ENCODE measurements at regions not wholly inside any gene's neighbourhood (a gene's known extent, or its start where the extent isn't known, plus 50 kb on each side); places are given as distances from the start of the nearest gene placed in this dataset.

- TF ChIP-seq EZH2 (IDR thresholded peaks at IDR 0.05; ENCODE audit: insufficient read depth, low read length), result no peak
- TF ChIP-seq, protein P1, sequence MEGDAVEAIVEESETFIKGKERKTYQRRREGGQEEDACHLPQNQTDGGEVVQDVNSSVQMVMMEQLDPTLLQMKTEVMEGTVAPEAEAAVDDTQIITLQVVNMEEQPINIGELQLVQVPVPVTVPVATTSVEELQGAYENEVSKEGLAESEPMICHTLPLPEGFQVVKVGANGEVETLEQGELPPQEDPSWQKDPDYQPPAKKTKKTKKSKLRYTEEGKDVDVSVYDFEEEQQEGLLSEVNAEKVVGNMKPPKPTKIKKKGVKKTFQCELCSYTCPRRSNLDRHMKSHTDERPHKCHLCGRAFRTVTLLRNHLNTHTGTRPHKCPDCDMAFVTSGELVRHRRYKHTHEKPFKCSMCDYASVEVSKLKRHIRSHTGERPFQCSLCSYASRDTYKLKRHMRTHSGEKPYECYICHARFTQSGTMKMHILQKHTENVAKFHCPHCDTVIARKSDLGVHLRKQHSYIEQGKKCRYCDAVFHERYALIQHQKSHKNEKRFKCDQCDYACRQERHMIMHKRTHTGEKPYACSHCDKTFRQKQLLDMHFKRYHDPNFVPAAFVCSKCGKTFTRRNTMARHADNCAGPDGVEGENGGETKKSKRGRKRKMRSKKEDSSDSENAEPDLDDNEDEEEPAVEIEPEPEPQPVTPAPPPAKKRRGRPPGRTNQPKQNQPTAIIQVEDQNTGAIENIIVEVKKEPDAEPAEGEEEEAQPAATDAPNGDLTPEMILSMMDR (IDR thresholded peaks at IDR 0.05; ENCODE audit: insufficient read depth, low read depth, low read length), result no peak
- H4K20me1 ChIP-seq (ENCODE audit: insufficient read depth, low read length), result no peaks in the 10 kb centered on the region
These were observed 1677.1 kb downstream of the OLFM4 start for GRCh38 chr13:54705738-54706137.

GRCh38 chr13:54706336-54706735 lies 1677.7 kb downstream of the OLFM4 start:
- Histone ChIP-seq H3K27ac (ENCODE audit: low read depth, low read length) (no peak overlapping the region), H2AFZ (ENCODE audit: low read depth, low read length) (no peak overlapping the region), H3K36me3 (ENCODE audit: insufficient read depth, low read length) (no peaks in the 10 kb centered on the region), H3K9ac (ENCODE audit: low read length) (no peak overlapping the region), H3K79me2 (ENCODE audit: insufficient read depth, low read length) (no peaks in the 10 kb centered on the region), H4K20me1 (ENCODE audit: insufficient read depth, low read length) (no peaks in the 10 kb centered on the region), H3K9me3 (ENCODE audit: insufficient read depth, low read depth, low read length) (peaks cover 7% of the 10 kb centered on the region), H3K4me3 (ENCODE audit: insufficient read depth, low read depth, low read length) (no peak overlapping the region), H3K4me2 (ENCODE audit: low read length) (no peak overlapping the region), H3K4me1 (ENCODE audit: insufficient read depth, low read length) (no peaks in the 10 kb centered on the region), H3K27me3 (ENCODE audit: insufficient read depth, low read length) (no peaks in the 10 kb centered on the region)
- no peak for DNase-seq (ENCODE audit: low read depth)
- no peak for FAIRE-seq
- Mint-ChIP-seq H3K27ac (ENCODE audit: unreplicated experiment) (no peak overlapping the region), H3K36me3 (ENCODE audit: low read depth, unreplicated experiment) (no peaks in the 10 kb centered on the region), H3K27me3 (ENCODE audit: low read depth, unreplicated experiment) (no peaks in the 10 kb centered on the region), H3K9me3 (ENCODE audit: unreplicated experiment) (peaks cover 5% of the 10 kb centered on the region), H3K4me3 (ENCODE audit: unreplicated experiment) (no peak overlapping the region), H3K4me1 (ENCODE audit: low read depth, unreplicated experiment) (no peaks in the 10 kb centered on the region)
- no peak for TF ChIP-seq EZH2 (IDR thresholded peaks at IDR 0.05; ENCODE audit: insufficient read depth, low read length)
- TF ChIP-seq, protein P1 (IDR thresholded peaks at IDR 0.05; ENCODE audit: insufficient read depth, low read depth, low read length), result no peak

More at GRCh38 chr13:54705738-54706137, 1677.1 kb downstream of the OLFM4 start:
- Histone ChIP-seq H3K4me1 (ENCODE audit: insufficient read depth, low read length) (no peaks in the 10 kb centered on the region), H3K4me3 (ENCODE audit: insufficient read depth, low read depth, low read length) (no peak overlapping the region), H3K4me2 (ENCODE audit: low read length) (no peak overlapping the region), H2AFZ (ENCODE audit: low read depth, low read length) (no peak overlapping the region), H3K27ac (ENCODE audit: low read depth, low read length) (no peak overlapping the region), H3K9me3 (ENCODE audit: insufficient read depth, low read depth, low read length) (peaks cover 7% of the 10 kb centered on the region), H3K79me2 (ENCODE audit: insufficient read depth, low read length) (no peaks in the 10 kb centered on the region), H3K36me3 (ENCODE audit: insufficient read depth, low read length) (no peaks in the 10 kb centered on the region), H3K9ac (ENCODE audit: low read length) (no peak overlapping the region), H3K27me3 (ENCODE audit: insufficient read depth, low read length) (no peaks in the 10 kb centered on the region)
- no peak overlapping the region for H3K4me3 Mint-ChIP-seq (ENCODE audit: unreplicated experiment)
- peaks cover 5% of the 10 kb centered on the region for H3K9me3 Mint-ChIP-seq (ENCODE audit: unreplicated experiment)
- no peak for FAIRE-seq
- H3K4me1 Mint-ChIP-seq (ENCODE audit: low read depth, unreplicated experiment), result no peaks in the 10 kb centered on the region
- no peak overlapping the region for H3K27ac Mint-ChIP-seq (ENCODE audit: unreplicated experiment)
- no peak for DNase-seq (ENCODE audit: low read depth)
- H3K36me3 Mint-ChIP-seq (ENCODE audit: low read depth, unreplicated experiment), result no peaks in the 10 kb centered on the region
- H3K27me3 Mint-ChIP-seq (ENCODE audit: low read depth, unreplicated experiment), result no peaks in the 10 kb centered on the region

- Histone ChIP-seq H3K79me2 (ENCODE audit: insufficient read depth, low read length) (no peaks in the 10 kb centered on the region), H3K9ac (ENCODE audit: low read length) (no peak overlapping the region), H3K4me3 (ENCODE audit: insufficient read depth, low read depth, low read length) (no peak overlapping the region), H2AFZ (ENCODE audit: low read depth, low read length) (no peak overlapping the region), H3K36me3 (ENCODE audit: insufficient read depth, low read length) (no peaks in the 10 kb centered on the region), H3K9me3 (ENCODE audit: insufficient read depth, low read depth, low read length) (peaks cover 7% of the 10 kb centered on the region), H4K20me1 (ENCODE audit: insufficient read depth, low read length) (no peaks in the 10 kb centered on the region), H3K27ac (ENCODE audit: low read depth, low read length) (no peak overlapping the region), H3K4me2 (ENCODE audit: low read length) (no peak overlapping the region), H3K4me1 (ENCODE audit: insufficient read depth, low read length) (no peaks in the 10 kb centered on the region), H3K27me3 (ENCODE audit: insufficient read depth, low read length) (no peaks in the 10 kb centered on the region)
- H3K4me1 Mint-ChIP-seq (ENCODE audit: low read depth, unreplicated experiment), result no peaks in the 10 kb centered on the region
- H3K27me3 Mint-ChIP-seq (ENCODE audit: low read depth, unreplicated experiment), result no peaks in the 10 kb centered on the region
- H3K4me3 Mint-ChIP-seq (ENCODE audit: unreplicated experiment), result no peak overlapping the region
- no peaks in the 10 kb centered on the region for H3K36me3 Mint-ChIP-seq (ENCODE audit: low read depth, unreplicated experiment)
- H3K27ac Mint-ChIP-seq (ENCODE audit: unreplicated experiment), result no peak overlapping the region
- TF ChIP-seq, protein P1 (IDR thresholded peaks at IDR 0.05; ENCODE audit: insufficient read depth, low read depth, low read length), result no peak
- TF ChIP-seq EZH2 (IDR thresholded peaks at IDR 0.05; ENCODE audit: insufficient read depth, low read length), result no peak
- DNase-seq (ENCODE audit: low read depth) (no peak), FAIRE-seq (no peak)
- H3K9me3 Mint-ChIP-seq (ENCODE audit: unreplicated experiment), result peaks cover 6% of the 10 kb centered on the region
These were observed 1680.9 kb downstream of the OLFM4 start for GRCh38 chr13:54709546-54709945.

Data from astrocyte (in vitro differentiated cells and primary cell).